Keratinocyte (primary cell): ENCODE measurements at regions not wholly inside any gene's neighbourhood (a gene's known extent, or its start where the extent isn't known, plus 50 kb on each side); places are given as distances from the start of the nearest gene placed in this dataset.
A peak's percentile ranks its signal among the peaks of the same experiment; 100 is the strongest.

Experiments used
- DNase-seq: peaks from one replicate; pipeline ENCODE4 v3.0.0-alpha.2; 2011; ENCODE audit warnings: low read depth, missing footprints, low spot score
- FAIRE-seq: peaks from 2 replicates; lab custom pipeline; 2011; peaks lifted over from hg19 to GRCh38; lab: Jason Lieb, UNC
- H2AFZ ChIP-seq: 2 replicates; pipeline ENCODE4 v1.6.0; 2012; ENCODE audit warnings: low read length, control low read depth, inconsistent platforms; ENCODE audit not compliant: control insufficient read depth
- H3K27ac ChIP-seq: 2 replicates; pipeline ENCODE4 v1.5.1; 2011; ENCODE audit warnings: low read length; ENCODE audit not compliant: control insufficient read depth, insufficient read depth
- H3K27me3 ChIP-seq: 3 replicates; pipeline ENCODE4 v1.6.0; 2011; ENCODE audit warnings: low read length; ENCODE audit not compliant: control insufficient read depth, insufficient read depth; ENCODE audit errors: extremely low read depth
- H3K36me3 ChIP-seq, 2 experiments: 2 replicates in 1 of 2; 3 replicates in 1 of 2; pipeline ENCODE4 v1.5.1; 2011; ENCODE audit warnings: low read length in 2 of 2, mild to moderate bottlenecking in 1 of 2; ENCODE audit not compliant: control insufficient read depth in 2 of 2, insufficient read depth in 2 of 2; ENCODE audit errors: extremely low read depth in 1 of 2
- H3K4me1 ChIP-seq: 3 replicates; pipeline ENCODE4 v1.5.1; 2011; ENCODE audit warnings: low read length; ENCODE audit not compliant: control insufficient read depth, insufficient read depth; ENCODE audit errors: extremely low read depth
- H3K4me2 ChIP-seq: 3 replicates; pipeline ENCODE4 v1.6.0; 2011; ENCODE audit warnings: low read depth, low read length; ENCODE audit not compliant: control insufficient read depth, insufficient read depth; ENCODE audit errors: extremely low read depth
- H3K4me3 ChIP-seq, 3 experiments: fragments of 200-600 bp in 1 of 3; sonication (generic) in 1 of 3; 2 replicates in 2 of 3; 3 replicates in 1 of 3; pipeline ENCODE4 v1.5.1; 2011 to 2016; ENCODE audit warnings: low read length in 3 of 3, mild to moderate bottlenecking in 3 of 3, control low read depth in 2 of 3, inconsistent platforms in 1 of 3, low read depth in 1 of 3, mixed read lengths in 1 of 3, mixed run types in 1 of 3, moderate library complexity in 1 of 3; ENCODE audit not compliant: control insufficient read depth in 2 of 3, insufficient read depth in 2 of 3; ENCODE audit errors: extremely low read depth in 1 of 3
- H3K79me2 ChIP-seq: 2 replicates; pipeline ENCODE4 v1.6.0; 2012; ENCODE audit warnings: low read length; ENCODE audit not compliant: control insufficient read depth, insufficient read depth
- H3K9ac ChIP-seq: 3 replicates; pipeline ENCODE4 v1.6.0; 2011; ENCODE audit warnings: low read length; ENCODE audit not compliant: control insufficient read depth, insufficient read depth; ENCODE audit errors: extremely low read depth
- H3K9me1 ChIP-seq: 3 replicates; pipeline ENCODE4 v1.6.0; 2011; ENCODE audit warnings: low read length; ENCODE audit not compliant: control insufficient read depth, insufficient read depth; ENCODE audit errors: extremely low read depth
- H3K9me3 ChIP-seq: 2 replicates; pipeline ENCODE4 v1.5.1; 2012; ENCODE audit warnings: low read depth, low read length; ENCODE audit not compliant: control insufficient read depth
- H4K20me1 ChIP-seq: 3 replicates; pipeline ENCODE4 v1.6.0; 2011; ENCODE audit warnings: low read length; ENCODE audit not compliant: control insufficient read depth, insufficient read depth; ENCODE audit errors: extremely low read depth
- EZH2 ChIP-seq: IDR thresholded peaks from one replicate; pipeline ENCODE4 v1.6.1; 2012; ENCODE audit warnings: inconsistent platforms, mild to moderate bottlenecking, low read length, moderate library complexity
- dilution Hi-C: fragments of 300-500 bp; cut with MboI; formaldehyde crosslinking; loops from one replicate; pipeline ENCODE4 v1.7.0; 2020; ENCODE audit warnings: low sequenced_read_pairs; ENCODE audit not compliant: extremely low pct_ligation_motif_present
- TF ChIP-seq, protein P1 (sequence below), 3 experiments: IDR thresholded peaks in 1 of 3; conservative IDR thresholded peaks in 1 of 3; optimal IDR thresholded peaks in 1 of 3; 2 replicates in 2 of 3; 3 replicates in 1 of 3; pipeline versions ENCODE3 to v1.5.1; 2011; ENCODE audit warnings: low read length in 3 of 3, mild to moderate bottlenecking in 3 of 3, moderate library complexity in 2 of 3, control low read depth in 1 of 3, inconsistent platforms in 1 of 3; ENCODE audit not compliant: insufficient read depth in 2 of 3; ENCODE audit errors: extremely low read depth in 1 of 3

DNA sequence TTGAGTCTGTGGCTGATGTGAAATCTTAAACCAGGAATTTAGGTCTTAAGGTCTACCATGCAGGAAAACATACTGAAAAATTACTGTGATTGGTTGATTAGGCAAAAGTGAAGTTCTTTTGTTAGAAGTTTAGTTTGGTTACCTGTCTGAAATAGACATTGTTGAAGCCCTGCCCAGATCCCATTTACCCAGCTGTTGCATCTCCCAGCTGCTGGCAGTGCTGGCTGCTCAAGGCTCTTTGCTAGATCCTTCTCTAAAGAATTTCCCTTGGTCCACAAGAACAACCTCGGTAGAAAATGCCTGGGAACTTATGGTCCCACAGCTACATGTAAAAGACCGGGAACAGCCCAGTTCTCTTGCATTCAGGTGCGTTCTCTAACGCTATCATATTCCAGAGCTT is 137.3 kb downstream of the EDEM1 start:
- no peaks in the 10 kb centered on the region for H3K27me3 ChIP-seq
- no peak for DNase-seq
- no peak overlapping the region for H3K4me2 ChIP-seq
- no peak overlapping the region for H3K27ac ChIP-seq
- no peaks in the 10 kb centered on the region for H3K36me3 ChIP-seq
- H3K9ac ChIP-seq = no peak overlapping the region
- dilution Hi-C loops = no loop called here
- no peaks in the 10 kb centered on the region for H4K20me1 ChIP-seq
- H3K9me3 ChIP-seq = no peaks in the 10 kb centered on the region
- H3K4me3 ChIP-seq = no peak overlapping the region
- TF ChIP-seq, protein P1, sequence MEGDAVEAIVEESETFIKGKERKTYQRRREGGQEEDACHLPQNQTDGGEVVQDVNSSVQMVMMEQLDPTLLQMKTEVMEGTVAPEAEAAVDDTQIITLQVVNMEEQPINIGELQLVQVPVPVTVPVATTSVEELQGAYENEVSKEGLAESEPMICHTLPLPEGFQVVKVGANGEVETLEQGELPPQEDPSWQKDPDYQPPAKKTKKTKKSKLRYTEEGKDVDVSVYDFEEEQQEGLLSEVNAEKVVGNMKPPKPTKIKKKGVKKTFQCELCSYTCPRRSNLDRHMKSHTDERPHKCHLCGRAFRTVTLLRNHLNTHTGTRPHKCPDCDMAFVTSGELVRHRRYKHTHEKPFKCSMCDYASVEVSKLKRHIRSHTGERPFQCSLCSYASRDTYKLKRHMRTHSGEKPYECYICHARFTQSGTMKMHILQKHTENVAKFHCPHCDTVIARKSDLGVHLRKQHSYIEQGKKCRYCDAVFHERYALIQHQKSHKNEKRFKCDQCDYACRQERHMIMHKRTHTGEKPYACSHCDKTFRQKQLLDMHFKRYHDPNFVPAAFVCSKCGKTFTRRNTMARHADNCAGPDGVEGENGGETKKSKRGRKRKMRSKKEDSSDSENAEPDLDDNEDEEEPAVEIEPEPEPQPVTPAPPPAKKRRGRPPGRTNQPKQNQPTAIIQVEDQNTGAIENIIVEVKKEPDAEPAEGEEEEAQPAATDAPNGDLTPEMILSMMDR (optimal IDR thresholded peaks at IDR 0.05 in 1 of 3, IDR thresholded peaks at IDR 0.05 in 1 of 3, conservative IDR thresholded peaks at IDR 0.05 in 1 of 3; ENCODE audit: extremely low read depth in 1 of 3, insufficient read depth in 2 of 3, low read length in 3 of 3) = no peak
- no peak for TF ChIP-seq EZH2
- H3K9me1 ChIP-seq = no peaks in the 10 kb centered on the region
- no peak overlapping the region for H2AFZ ChIP-seq
- no peaks in the 10 kb centered on the region for H3K79me2 ChIP-seq
- no peaks in the 10 kb centered on the region for H3K4me1 ChIP-seq
- no peak for FAIRE-seq

DNA sequence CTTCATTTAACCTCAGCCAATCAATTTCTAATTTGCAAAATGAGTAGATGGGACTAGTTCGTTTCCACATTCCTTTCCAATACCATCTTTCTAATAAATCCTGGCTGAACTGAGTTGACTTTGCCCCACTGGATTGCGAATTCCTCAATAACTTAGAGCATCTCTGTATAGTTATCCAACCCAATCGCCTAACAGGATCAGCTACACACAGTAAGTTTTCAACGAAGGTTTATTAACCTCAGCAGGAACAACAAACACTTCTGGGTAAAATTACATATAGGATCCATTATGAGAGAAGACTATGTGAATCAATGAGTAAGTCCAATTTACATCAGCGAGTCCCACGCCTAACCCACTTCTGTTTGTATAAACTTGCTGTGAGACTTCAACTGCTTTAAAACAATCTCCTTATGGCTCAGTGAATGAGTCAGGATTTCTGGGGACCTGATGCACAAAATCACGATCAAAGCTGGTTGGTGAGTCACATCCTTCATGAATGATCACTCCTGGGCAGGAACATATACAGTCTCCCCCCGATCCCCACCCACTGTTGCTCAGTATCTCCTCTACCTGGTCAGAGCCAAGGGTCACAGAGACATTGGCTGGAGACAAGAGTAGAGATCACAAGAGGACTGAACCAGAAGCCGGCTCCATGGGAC is 142.8 kb downstream of the EDEM1 start:
- Histone ChIP-seq H3K9ac (no peak overlapping the region), H3K9me1 (no peaks in the 10 kb centered on the region), H3K27me3 (no peaks in the 10 kb centered on the region), H3K9me3 (no peaks in the 10 kb centered on the region), H3K27ac (peak overlapping the region; percentile 25), H3K36me3 (no peaks in the 10 kb centered on the region), H4K20me1 (no peaks in the 10 kb centered on the region), H2AFZ (no peak overlapping the region), H3K4me1 (peaks cover 8% of the 10 kb centered on the region), H3K79me2 (no peaks in the 10 kb centered on the region), H3K4me3 (no peak overlapping the region), H3K4me2 (peak overlapping the region; percentile 3)
- FAIRE-seq (peak; percentile 97), DNase-seq (peak; percentile 76)
- TF ChIP-seq EZH2 = no peak
- TF ChIP-seq, protein P1 (optimal IDR thresholded peaks at IDR 0.05 in 1 of 3, IDR thresholded peaks at IDR 0.05 in 1 of 3, conservative IDR thresholded peaks at IDR 0.05 in 1 of 3; ENCODE audit: extremely low read depth in 1 of 3, insufficient read depth in 2 of 3, low read length in 3 of 3) = no peak
- dilution Hi-C loops = no loop called here
